ENCODE measurements at regions not wholly inside any gene's neighbourhood (a gene's known extent, or its start where the extent isn't known, plus 50 kb on each side); places are given as distances from the start of the nearest gene placed in this dataset.

DNA sequence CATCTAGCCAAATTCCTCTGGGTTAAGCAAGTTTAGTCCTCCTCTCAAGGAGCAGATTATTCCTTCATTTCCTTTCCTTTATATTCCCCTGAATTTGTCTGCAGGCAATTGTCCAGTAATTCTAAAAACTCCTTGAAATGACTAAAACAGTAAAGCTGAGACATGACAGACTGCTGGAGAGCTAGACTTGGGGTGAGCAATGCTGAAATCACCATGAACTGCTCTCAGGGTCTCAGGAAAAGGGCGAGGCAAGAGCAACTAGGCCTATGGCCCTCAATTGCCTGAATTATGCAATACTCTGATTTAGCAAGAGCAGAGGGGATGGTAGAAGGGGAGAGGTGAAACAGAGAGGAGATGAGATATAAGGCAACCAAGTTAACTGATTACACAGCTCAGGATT, 172.9 kb upstream of the NREP start:
- TF ChIP-seq, protein P1, sequence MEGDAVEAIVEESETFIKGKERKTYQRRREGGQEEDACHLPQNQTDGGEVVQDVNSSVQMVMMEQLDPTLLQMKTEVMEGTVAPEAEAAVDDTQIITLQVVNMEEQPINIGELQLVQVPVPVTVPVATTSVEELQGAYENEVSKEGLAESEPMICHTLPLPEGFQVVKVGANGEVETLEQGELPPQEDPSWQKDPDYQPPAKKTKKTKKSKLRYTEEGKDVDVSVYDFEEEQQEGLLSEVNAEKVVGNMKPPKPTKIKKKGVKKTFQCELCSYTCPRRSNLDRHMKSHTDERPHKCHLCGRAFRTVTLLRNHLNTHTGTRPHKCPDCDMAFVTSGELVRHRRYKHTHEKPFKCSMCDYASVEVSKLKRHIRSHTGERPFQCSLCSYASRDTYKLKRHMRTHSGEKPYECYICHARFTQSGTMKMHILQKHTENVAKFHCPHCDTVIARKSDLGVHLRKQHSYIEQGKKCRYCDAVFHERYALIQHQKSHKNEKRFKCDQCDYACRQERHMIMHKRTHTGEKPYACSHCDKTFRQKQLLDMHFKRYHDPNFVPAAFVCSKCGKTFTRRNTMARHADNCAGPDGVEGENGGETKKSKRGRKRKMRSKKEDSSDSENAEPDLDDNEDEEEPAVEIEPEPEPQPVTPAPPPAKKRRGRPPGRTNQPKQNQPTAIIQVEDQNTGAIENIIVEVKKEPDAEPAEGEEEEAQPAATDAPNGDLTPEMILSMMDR (IDR thresholded peaks at IDR 0.05; ENCODE audit: low read depth, low read length) = no peak
- TF ChIP-seq, protein P2, sequence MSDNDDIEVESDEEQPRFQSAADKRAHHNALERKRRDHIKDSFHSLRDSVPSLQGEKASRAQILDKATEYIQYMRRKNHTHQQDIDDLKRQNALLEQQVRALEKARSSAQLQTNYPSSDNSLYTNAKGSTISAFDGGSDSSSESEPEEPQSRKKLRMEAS (IDR thresholded peaks at IDR 0.05; ENCODE audit: low read depth, low read length) = no peak
